T-helper 2 cell (primary cell): ENCODE measurements at regions not wholly inside any gene's neighbourhood (a gene's known extent, or its start where the extent isn't known, plus 50 kb on each side); places are given as distances from the start of the nearest gene placed in this dataset.
A peak's percentile ranks its signal among the peaks of the same experiment; 100 is the strongest.

Experiments used
- DNase-seq, 5 experiments: peaks; one replicate each; pipeline versions ENCODE4 v3.0.0 to v3.0.0-alpha.2; 2012 to 2022

- no peak for DNase-seq
These were observed 77.8 kb upstream of the CCDC112 start for GRCh38 chr5:115374057-115374775.

DNA sequence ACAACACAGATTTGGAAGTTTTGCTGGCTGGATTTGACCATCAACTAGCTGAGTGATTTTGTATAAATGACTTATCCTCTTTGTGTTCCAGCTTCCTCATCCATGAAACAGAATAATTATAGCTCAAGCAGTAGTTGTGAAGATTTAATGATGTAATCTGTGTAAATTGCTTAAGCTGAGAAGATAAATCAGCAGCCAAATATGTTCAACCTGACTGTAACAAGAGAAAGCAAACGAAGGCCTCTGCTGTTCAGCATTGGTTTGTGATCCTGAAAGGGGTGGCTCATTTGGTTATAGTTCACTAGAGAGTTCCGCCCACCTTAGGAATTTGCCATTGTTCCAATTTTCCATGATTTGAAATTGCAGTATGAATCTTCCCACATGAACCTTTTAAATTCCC is 75.7 kb upstream of the CCDC112 start:
- DNase-seq = no peak

- no peak for DNase-seq
These were observed 73.1 kb upstream of the CCDC112 start for GRCh38 chr5:115369430-115370144.

- peak in 1 of 5 experiments; percentile 51 for DNase-seq
These were observed 69.8 kb upstream of the CCDC112 start for GRCh38 chr5:115366223-115366622.

GRCh38 chr5:115363879-115364278 is 67.4 kb upstream of the CCDC112 start:
- DNase-seq = no peak

- no peak for DNase-seq
These were observed 63.7 kb upstream of the CCDC112 start for GRCh38 chr5:115360046-115360685.

- DNase-seq = no peak
These were observed 59.4 kb upstream of the CCDC112 start for GRCh38 chr5:115355767-115356381.

GRCh38 chr5:115355095-115355494 is 58.6 kb upstream of the CCDC112 start:
- no peak for DNase-seq

DNA sequence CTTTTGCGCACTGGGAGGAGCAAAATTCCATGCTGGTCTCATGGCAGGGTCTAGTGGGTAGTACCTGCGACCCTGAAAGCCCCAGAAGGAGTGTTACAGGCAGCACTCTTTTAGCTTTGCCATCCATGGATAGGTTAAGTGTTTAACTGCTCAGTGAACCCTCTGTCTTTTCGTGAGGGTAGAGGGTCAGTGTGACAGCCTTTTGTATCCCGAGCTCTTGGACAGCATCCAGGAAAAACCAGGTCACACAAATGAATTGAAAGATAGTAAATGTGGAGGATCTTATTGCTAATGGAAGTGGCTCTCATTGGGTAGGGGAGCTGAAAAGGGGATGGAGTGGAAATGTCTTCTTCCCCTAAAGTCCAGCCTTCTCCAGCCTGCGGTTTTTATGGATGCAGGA is 57.8 kb upstream of the CCDC112 start:
- no peak for DNase-seq

GRCh38 chr5:115352571-115352970 is 56.1 kb upstream of the CCDC112 start:
- DNase-seq = no peak

- DNase-seq = no peak
These were observed 55.1 kb upstream of the CCDC112 start for GRCh38 chr5:115351356-115352195.

DNA sequence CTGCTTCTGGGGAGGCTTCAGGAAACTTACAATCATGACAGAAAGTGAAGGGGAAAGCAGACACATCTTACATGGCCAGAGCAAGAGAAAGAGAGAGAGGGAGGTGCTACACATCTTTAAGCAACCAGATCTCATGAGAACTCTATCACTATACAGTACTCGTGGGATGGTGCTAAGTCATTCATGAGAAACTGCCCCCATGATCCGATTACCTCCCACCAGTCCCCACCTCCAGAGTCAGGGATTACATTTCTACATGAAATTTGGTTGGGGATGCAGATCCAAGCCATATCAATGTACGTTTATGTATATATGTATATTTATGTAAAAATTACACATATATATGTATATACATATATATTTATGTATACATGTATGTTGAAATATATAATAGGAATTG is 54.4 kb upstream of the CCDC112 start:
- no peak for DNase-seq

DNA sequence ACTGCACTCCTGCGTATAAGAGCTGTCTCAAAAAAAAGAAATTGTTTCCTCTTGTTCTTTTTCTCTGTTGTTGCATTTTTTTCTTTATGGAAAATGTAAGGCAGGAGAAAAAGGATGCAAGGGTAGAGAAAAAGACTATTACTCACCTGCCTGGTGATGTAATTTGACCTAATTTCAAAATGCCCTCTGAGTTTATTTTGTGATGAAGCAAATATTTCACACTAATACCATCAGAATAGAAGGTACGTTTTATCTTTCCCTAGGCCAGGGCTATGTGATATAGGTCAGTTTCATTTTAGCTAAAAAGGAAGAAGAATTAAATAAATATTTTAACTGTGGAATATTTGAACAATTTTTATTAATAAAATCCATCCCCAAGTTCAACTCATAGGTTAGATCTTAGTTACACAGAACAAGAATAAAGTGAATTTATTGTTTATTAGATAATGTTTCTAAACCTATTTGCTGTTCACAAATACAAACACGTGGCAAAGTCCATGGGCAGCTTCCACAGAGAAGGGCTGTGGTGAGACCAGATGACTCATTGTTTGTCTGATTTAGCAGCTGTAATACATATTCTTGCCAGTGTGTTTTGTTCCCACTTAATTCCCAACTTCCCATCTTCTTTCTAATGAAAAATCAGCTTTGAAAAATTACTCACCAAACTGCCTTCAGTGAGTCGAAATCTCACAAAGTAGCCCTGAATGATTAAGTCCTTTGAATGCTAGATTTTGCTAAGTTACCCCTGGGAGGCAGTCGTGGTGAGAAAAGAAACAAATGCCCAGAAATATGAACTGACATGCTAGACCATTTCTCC is 52.8 kb upstream of the CCDC112 start:
- DNase-seq = no peak

GRCh38 chr5:115348175-115348574 is 51.7 kb upstream of the CCDC112 start:
- DNase-seq = no peak
